ENCODE measurements at regions not wholly inside any gene's neighbourhood (a gene's known extent, or its start where the extent isn't known, plus 50 kb on each side); places are given as distances from the start of the nearest gene placed in this dataset.

- Histone ChIP-seq H3K36me3 (ENCODE audit: control insufficient read depth, insufficient read depth, low read length) (no peaks in the 10 kb centered on the region), H3K4me3 (ENCODE audit: low read depth, low read length) (no peak overlapping the region), H3K27me3 (ENCODE audit: control insufficient read depth, insufficient read depth, low read length) (no peaks in the 10 kb centered on the region)
- no peak for FAIRE-seq
- TF ChIP-seq, protein P1, sequence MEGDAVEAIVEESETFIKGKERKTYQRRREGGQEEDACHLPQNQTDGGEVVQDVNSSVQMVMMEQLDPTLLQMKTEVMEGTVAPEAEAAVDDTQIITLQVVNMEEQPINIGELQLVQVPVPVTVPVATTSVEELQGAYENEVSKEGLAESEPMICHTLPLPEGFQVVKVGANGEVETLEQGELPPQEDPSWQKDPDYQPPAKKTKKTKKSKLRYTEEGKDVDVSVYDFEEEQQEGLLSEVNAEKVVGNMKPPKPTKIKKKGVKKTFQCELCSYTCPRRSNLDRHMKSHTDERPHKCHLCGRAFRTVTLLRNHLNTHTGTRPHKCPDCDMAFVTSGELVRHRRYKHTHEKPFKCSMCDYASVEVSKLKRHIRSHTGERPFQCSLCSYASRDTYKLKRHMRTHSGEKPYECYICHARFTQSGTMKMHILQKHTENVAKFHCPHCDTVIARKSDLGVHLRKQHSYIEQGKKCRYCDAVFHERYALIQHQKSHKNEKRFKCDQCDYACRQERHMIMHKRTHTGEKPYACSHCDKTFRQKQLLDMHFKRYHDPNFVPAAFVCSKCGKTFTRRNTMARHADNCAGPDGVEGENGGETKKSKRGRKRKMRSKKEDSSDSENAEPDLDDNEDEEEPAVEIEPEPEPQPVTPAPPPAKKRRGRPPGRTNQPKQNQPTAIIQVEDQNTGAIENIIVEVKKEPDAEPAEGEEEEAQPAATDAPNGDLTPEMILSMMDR (IDR thresholded peaks at IDR 0.05; ENCODE audit: insufficient read depth, low read length, severe bottlenecking): no peak
- no peak for DNase-seq (ENCODE audit: low read depth)
Measured at GRCh38 chr22:49178246-49179005, 649.2 kb downstream of the BRD1 start.

DNA sequence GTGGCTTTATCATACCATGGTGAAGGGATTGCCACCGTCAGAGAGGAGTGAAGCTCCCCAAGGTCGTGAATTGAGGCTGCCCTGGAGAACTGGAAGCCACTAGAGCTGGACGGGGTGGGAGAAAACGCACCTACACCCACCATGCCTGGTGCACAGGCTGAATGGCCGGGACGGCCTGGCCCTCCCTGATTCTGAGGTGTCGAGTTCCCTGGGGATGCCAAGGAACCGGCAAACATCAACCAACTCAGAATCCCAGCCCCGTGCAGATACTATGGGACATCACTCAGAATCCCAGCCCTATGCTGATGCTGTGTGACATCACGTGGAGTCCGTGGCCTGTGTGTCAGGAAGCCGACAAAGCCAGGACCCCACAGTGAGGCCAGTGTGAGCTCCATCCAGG lies 650.0 kb downstream of the BRD1 start:
- TF ChIP-seq, protein P1 (IDR thresholded peaks at IDR 0.05; ENCODE audit: insufficient read depth, low read length, severe bottlenecking): no peak
- no peaks in the 10 kb centered on the region for H3K27me3 ChIP-seq (ENCODE audit: control insufficient read depth, insufficient read depth, low read length)
- no peaks in the 10 kb centered on the region for H3K36me3 ChIP-seq (ENCODE audit: control insufficient read depth, insufficient read depth, low read length)
- H3K4me3 ChIP-seq (ENCODE audit: low read depth, low read length): no peak overlapping the region
- DNase-seq (ENCODE audit: low read depth): no peak
- FAIRE-seq: no peak

DNA sequence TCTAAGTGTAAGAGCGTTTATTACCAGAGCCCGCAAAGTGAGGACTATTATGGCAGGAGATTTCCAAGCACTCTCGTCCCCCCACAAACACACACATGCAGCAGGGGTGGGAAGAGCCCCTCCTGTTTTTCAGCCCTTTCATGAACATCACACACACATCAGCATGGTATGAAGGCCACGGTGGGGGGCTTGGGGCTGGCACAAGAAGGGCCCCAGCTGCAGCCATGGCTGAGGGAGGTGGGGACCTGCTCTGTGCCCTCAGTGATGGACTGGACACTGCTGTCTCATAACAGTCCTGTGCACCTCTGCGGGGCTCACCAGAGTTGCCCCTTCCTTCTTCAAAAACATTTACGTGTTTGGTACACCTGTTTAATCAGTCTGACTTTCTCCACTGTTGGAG lies 650.7 kb downstream of the BRD1 start:
- FAIRE-seq (no peak), DNase-seq (ENCODE audit: low read depth) (no peak)
- Histone ChIP-seq H3K27me3 (ENCODE audit: control insufficient read depth, insufficient read depth, low read length) (no peaks in the 10 kb centered on the region), H3K4me3 (ENCODE audit: low read depth, low read length) (no peak overlapping the region), H3K36me3 (ENCODE audit: control insufficient read depth, insufficient read depth, low read length) (no peaks in the 10 kb centered on the region)
- TF ChIP-seq, protein P1 (IDR thresholded peaks at IDR 0.05; ENCODE audit: insufficient read depth, low read length, severe bottlenecking): no peak

GRCh38 chr22:49170053-49170452 lies 657.6 kb downstream of the BRD1 start:
- H3K27me3 ChIP-seq (ENCODE audit: control insufficient read depth, insufficient read depth, low read length): no peaks in the 10 kb centered on the region
- no peaks in the 10 kb centered on the region for H3K36me3 ChIP-seq (ENCODE audit: control insufficient read depth, insufficient read depth, low read length)
- no peak for DNase-seq (ENCODE audit: low read depth)
- no peak for FAIRE-seq
- no peak overlapping the region for H3K4me3 ChIP-seq (ENCODE audit: low read depth, low read length)
- TF ChIP-seq, protein P1 (IDR thresholded peaks at IDR 0.05; ENCODE audit: insufficient read depth, low read length, severe bottlenecking): no peak

- FAIRE-seq: no peak
- no peak for DNase-seq (ENCODE audit: low read depth)
- Histone ChIP-seq H3K27me3 (ENCODE audit: control insufficient read depth, insufficient read depth, low read length) (no peaks in the 10 kb centered on the region), H3K4me3 (ENCODE audit: low read depth, low read length) (no peak overlapping the region), H3K36me3 (ENCODE audit: control insufficient read depth, insufficient read depth, low read length) (no peaks in the 10 kb centered on the region)
- TF ChIP-seq, protein P1 (IDR thresholded peaks at IDR 0.05; ENCODE audit: insufficient read depth, low read length, severe bottlenecking): no peak
Measured at GRCh38 chr22:49169074-49169744, 658.5 kb downstream of the BRD1 start.

Data from bronchial epithelial cell (primary cell).